HepG2 (cell line): ENCODE measurements at regions not wholly inside any gene's neighbourhood (a gene's known extent, or its start where the extent isn't known, plus 50 kb on each side); places are given as distances from the start of the nearest gene placed in this dataset.

Source experiments
- ATAC-seq: fragments of 200-7000 bp; cut with Tn5 transposase; 3 replicates; pipeline ENCODE4 v1.9.1; 2020; ENCODE audit warnings: mild to moderate bottlenecking, moderate library complexity
- BruUV-seq: library from RNA; stranded (reverse); fragments of 400-500 nt; replicated peaks from 2 replicates; lab custom pipeline; 2021; lab: Mats Ljungman, UMichigan
- CTCF ChIA-PET: fragments of 300-600 bp; formaldehyde crosslinking; extraction: SDS; loops from one replicate; lab custom pipeline; 2021; ENCODE audit warnings: low total read pairs, inconsistent platforms, low intra/inter-chr PET ratio; lab: Yijun Ruan, JAX
- POLR2A ChIA-PET: fragments of 350-600 bp; sonication (Branson Sonifier 250); formaldehyde crosslinking; loops from one replicate; lab custom pipeline; 2020; ENCODE audit warnings: antibody characterized with exemption, inconsistent platforms; lab: Yijun Ruan, JAX
- DNase-seq: peaks from one replicate; pipeline ENCODE4 v3.0.0-alpha.2; 2015; ENCODE audit warnings: low spot score
- FAIRE-seq: peaks from 3 replicates; lab custom pipeline; 2011; peaks lifted over from hg19 to GRCh38; lab: Jason Lieb, UNC
- H2AFZ ChIP-seq: one replicate; pipeline ENCODE4 v1.6.1; 2011; ENCODE audit warnings: low read length, inconsistent platforms
- H3K27ac ChIP-seq: fragments of 300-600 bp; 3 replicates; pipeline ENCODE4 v1.8.0; 2011; ENCODE audit warnings: mixed run types, mild to moderate bottlenecking, mixed read lengths, low read length, inconsistent platforms; ENCODE audit not compliant: insufficient read depth; ENCODE audit errors: extremely low read length
- H3K27me3 ChIP-seq, 2 experiments: fragments of 200-600 bp in 1 of 2; 2 replicates in 1 of 2; 3 replicates in 1 of 2; pipeline versions ENCODE4 v1.6.0 to v1.8.0; 2011; ENCODE audit warnings: low read length in 2 of 2, mild to moderate bottlenecking in 2 of 2, moderate library complexity in 2 of 2, inconsistent platforms in 1 of 2; ENCODE audit not compliant: insufficient read depth in 2 of 2, control insufficient read depth in 1 of 2
- H3K36me3 ChIP-seq, 2 experiments: fragments of 200-600 bp in 1 of 2; replicated peaks in 1 of 2; 2 replicates in 1 of 2; 3 replicates in 1 of 2; pipeline versions ENCODE4 v1.5.1 to v1.8.0; 2011; ENCODE audit warnings: low read length in 2 of 2, inconsistent platforms in 1 of 2; ENCODE audit not compliant: insufficient read depth in 2 of 2, control insufficient read depth in 1 of 2
- H3K4me1 ChIP-seq: 2 replicates; pipeline ENCODE4 v1.5.1; 2012; ENCODE audit warnings: low read length, inconsistent platforms; ENCODE audit not compliant: insufficient read depth
- H3K4me2 ChIP-seq: 2 replicates; pipeline ENCODE4 v1.6.0; 2011; ENCODE audit warnings: low read depth, low read length, inconsistent platforms
- H3K4me3 ChIP-seq, 3 experiments: fragments of 200-600 bp in 1 of 3; sonication (generic), shearing (Covaris generic) in 1 of 3; replicated peaks in 1 of 3; 2 replicates each; pipeline ENCODE4 v1.5.1; 2011 to 2016; ENCODE audit warnings: low read length in 3 of 3, inconsistent platforms in 2 of 3, low read depth in 2 of 3, mild to moderate bottlenecking in 2 of 3, control low read depth in 1 of 3, mixed read lengths in 1 of 3; ENCODE audit not compliant: insufficient read depth in 1 of 3
- H3K79me2 ChIP-seq: one replicate; pipeline ENCODE4 v1.6.1; 2011; ENCODE audit warnings: low read length, inconsistent platforms; ENCODE audit not compliant: insufficient read depth
- H3K9ac ChIP-seq: 2 replicates; pipeline ENCODE4 v1.6.0; 2011; ENCODE audit warnings: mild to moderate bottlenecking, low read depth, low read length, inconsistent platforms; ENCODE audit not compliant: insufficient read depth
- H3K9me3 ChIP-seq: 2 replicates; pipeline ENCODE4 v1.5.1; 2012; ENCODE audit warnings: mild to moderate bottlenecking, low read length
- H4K20me1 ChIP-seq: 2 replicates; pipeline ENCODE4 v1.6.0; 2011; ENCODE audit warnings: inconsistent platforms, mild to moderate bottlenecking, low read length, moderate library complexity; ENCODE audit not compliant: insufficient read depth
- ASH2L ChIP-seq: fragments of 300-600, 200-600 bp; sonication (generic); IDR thresholded peaks from 2 replicates; pipeline ENCODE4 v1.7.0; 2017; ENCODE audit warnings: low read depth, mild to moderate bottlenecking, moderate library complexity, mixed read lengths, low read length; ENCODE audit not compliant: insufficient read length
- ELF4 ChIP-seq: sonication (generic); formaldehyde crosslinking; IDR thresholded peaks from 2 replicates; pipeline ENCODE4 v1.5.0; 2020; ENCODE audit warnings: missing genetic modification reagents, mild to moderate bottlenecking, moderate library complexity, borderline replicate concordance
- ETV6 ChIP-seq: sonication (generic); formaldehyde crosslinking; conservative IDR thresholded peaks from 2 replicates; pipeline ENCODE4 v1.4.0; 2020; ENCODE audit warnings: missing genetic modification reagents
- NR0B2 ChIP-seq: sonication (generic); formaldehyde crosslinking; IDR thresholded peaks from 2 replicates; pipeline ENCODE4 v1.4.0; 2020; ENCODE audit warnings: mild to moderate bottlenecking, missing genetic modification reagents
- PRDM15 ChIP-seq: sonication (generic); formaldehyde crosslinking; IDR thresholded peaks from 2 replicates; pipeline ENCODE4 v1.4.0; 2020; ENCODE audit warnings: missing genetic modification reagents
- ZMYM2 ChIP-seq: sonication (generic); formaldehyde crosslinking; IDR thresholded peaks from 2 replicates; pipeline ENCODE4 v1.8.0; 2022; ENCODE audit warnings: mild to moderate bottlenecking, missing genetic modification reagents
- ZNF296 ChIP-seq: sonication (generic); formaldehyde crosslinking; conservative IDR thresholded peaks from 2 replicates; pipeline ENCODE4 v1.5.0; 2020; ENCODE audit warnings: mild to moderate bottlenecking, missing genetic modification reagents
- WGBS: methylation state at CpG from one replicate; pipeline ENCODE4 v1.1.6; 2017; ENCODE audit warnings: low lambda C conversion rate; 5-methylcytosine and 5-hydroxymethylcytosine counted together
- in situ Hi-C: cut with HindIII; loops from 2 replicates; pipeline ENCODE4 v1.10.0; 2017; ENCODE audit warnings: low pct_unique_long_range_greater_than_20kb; ENCODE audit not compliant: extremely low pct_ligation_motif_present
- intact Hi-C: fragments of 100-400 bp; cut with micrococcal nuclease; formaldehyde crosslinking; loops from one replicate; pipeline ENCODE4 v1.10.0; 2022; ENCODE audit not compliant: unreplicated experiment

GRCh38 chr4:84166486-84166885 is 332.6 kb downstream of the NKX6-1 start:
- Histone ChIP-seq H3K27me3 (no peaks in the 10 kb centered on the region), H3K9ac (no peak overlapping the region), H3K9me3 (no peaks in the 10 kb centered on the region), H3K36me3 (no peaks in the 10 kb centered on the region), H2AFZ (no peak overlapping the region), H3K4me1 (no peaks in the 10 kb centered on the region), H3K79me2 (no peaks in the 10 kb centered on the region), H3K27ac (no peak overlapping the region), H4K20me1 (no peaks in the 10 kb centered on the region), H3K4me3 (no peak overlapping the region), H3K4me2 (no peak overlapping the region)
- intact Hi-C loops (loop anchor here (5.0 kb wide), 1 partner anchor 394 kb away; no protein-coding TSS in a partner anchor), in situ Hi-C loops (no loop called here)
- 38% methylated on average over 1 of the region's 1 CpG for WGBS
- no peak for TF ChIP-seq PRDM15
- no peak for TF ChIP-seq NR0B2 (CRISPR knock-in tag)
- TF ChIP-seq ASH2L = no peak
- no peak for TF ChIP-seq ZNF296 (CRISPR knock-in tag)
- no peak for TF ChIP-seq ETV6
- no peak for TF ChIP-seq ZMYM2 (CRISPR knock-in tag)
- TF ChIP-seq ELF4 (CRISPR knock-in tag) = no peak
- no peak for FAIRE-seq
- no peak for ATAC-seq
- BruUV-seq = no TSS peak
- DNase-seq = no peak
- POLR2A ChIA-PET = no interaction called here
- CTCF ChIA-PET = no interaction called here
